Liver (tissue), 8 donors: ENCODE measurements at regions not wholly inside any gene's neighbourhood (a gene's known extent, or its start where the extent isn't known, plus 50 kb on each side); places are given as distances from the start of the nearest gene placed in this dataset.
A peak's percentile ranks its signal among the peaks of the same experiment; 100 is the strongest.

Experiments used
- DNase-seq: peaks from one replicate; pipeline ENCODE4 v3.0.0-alpha.2; 2017; ENCODE audit warnings: low spot score
- H3K27ac ChIP-seq, 2 donors: one replicate each; pipeline ENCODE4 v1.7.0; 2013; ENCODE audit warnings: inconsistent platforms in 2 of 2, low read length in 2 of 2, control low read depth in 1 of 2, low read depth in 1 of 2, mild to moderate bottlenecking in 1 of 2
- H3K27me3 ChIP-seq, 4 donors: one replicate each; pipeline versions ENCODE4 v1.6.1 to v1.7.0; 2013; ENCODE audit warnings: low read length in 3 of 4, inconsistent platforms in 1 of 4, mild to moderate bottlenecking in 1 of 4, moderate library complexity in 1 of 4; ENCODE audit not compliant: control insufficient read depth in 4 of 4, insufficient read depth in 4 of 4
- H3K36me3 ChIP-seq, 4 donors: one replicate each; pipeline versions ENCODE4 v1.6.1 to v1.7.0; 2013; ENCODE audit warnings: low read length in 3 of 4, mild to moderate bottlenecking in 3 of 4, low read depth in 1 of 4, moderate library complexity in 1 of 4; ENCODE audit not compliant: control insufficient read depth in 4 of 4, insufficient read depth in 3 of 4
- H3K4me1 ChIP-seq, 4 donors: one replicate each; pipeline versions ENCODE4 v1.6.1 to v1.7.0; 2013; ENCODE audit warnings: low read length in 3 of 4, mild to moderate bottlenecking in 3 of 4, moderate library complexity in 1 of 4; ENCODE audit not compliant: control insufficient read depth in 4 of 4, insufficient read depth in 4 of 4
- H3K4me3 ChIP-seq, 3 donors: one replicate each; pipeline versions ENCODE4 v1.6.1 to v1.7.0; 2013; ENCODE audit warnings: low read length in 3 of 3, control low read depth in 1 of 3, low read depth in 1 of 3, mild to moderate bottlenecking in 1 of 3
- H3K9ac ChIP-seq, 2 donors: one replicate each; pipeline ENCODE4 v1.7.0; 2013; ENCODE audit warnings: low read length in 2 of 2, mild to moderate bottlenecking in 2 of 2, moderate library complexity in 2 of 2, control low read depth in 1 of 2, low read depth in 1 of 2
- H3K9me3 ChIP-seq, 4 donors: one replicate each; pipeline versions ENCODE4 v1.6.1 to v1.7.0; 2013; ENCODE audit warnings: low read length in 3 of 4; ENCODE audit not compliant: control insufficient read depth in 4 of 4
- ATF3 ChIP-seq: IDR thresholded peaks from 2 replicates; pipeline ENCODE4 v1.6.1; 2016; ENCODE audit warnings: antibody characterized with exemption
- EGR1 ChIP-seq, 2 donors: IDR thresholded peaks; 2 replicates each; pipeline ENCODE4 v1.6.1; 2016 to 2018; ENCODE audit warnings: antibody characterized with exemption in 2 of 2, low read depth in 2 of 2
- FOXA1 ChIP-seq: IDR thresholded peaks from 2 replicates; pipeline ENCODE4 v1.6.1; 2016; ENCODE audit warnings: antibody characterized with exemption
- FOXA2 ChIP-seq: IDR thresholded peaks from 2 replicates; pipeline ENCODE4 v1.6.1; 2016; ENCODE audit warnings: antibody characterized with exemption
- GABPA ChIP-seq, 2 donors: IDR thresholded peaks in 1 of 2; conservative IDR thresholded peaks in 1 of 2; 2 replicates each; pipeline ENCODE4 v1.6.1; 2016; ENCODE audit warnings: antibody characterized with exemption in 2 of 2, mild to moderate bottlenecking in 1 of 2, moderate library complexity in 1 of 2
- HNF4A ChIP-seq, 2 donors: conservative IDR thresholded peaks; 2 replicates each; pipeline ENCODE4 v1.6.1; 2016; ENCODE audit warnings: antibody characterized with exemption in 2 of 2, mild to moderate bottlenecking in 2 of 2
- HNF4G ChIP-seq: IDR thresholded peaks from 2 replicates; pipeline ENCODE4 v1.6.1; 2016; ENCODE audit warnings: antibody characterized with exemption
- JUND ChIP-seq, 2 donors: IDR thresholded peaks; 2 replicates each; pipeline ENCODE4 v1.6.1; 2016; ENCODE audit warnings: antibody characterized with exemption in 2 of 2
- MAX ChIP-seq: IDR thresholded peaks from 2 replicates; pipeline ENCODE4 v1.6.1; 2016; ENCODE audit warnings: antibody characterized with exemption
- NR2F2 ChIP-seq: IDR thresholded peaks from 2 replicates; pipeline ENCODE4 v1.6.1; 2016; ENCODE audit warnings: antibody characterized with exemption
- RXRA ChIP-seq, 2 donors: IDR thresholded peaks; 2 replicates each; pipeline ENCODE4 v1.6.1; 2017 to 2018; ENCODE audit warnings: antibody characterized with exemption in 2 of 2, mild to moderate bottlenecking in 1 of 2
- SP1 ChIP-seq: IDR thresholded peaks from 2 replicates; pipeline ENCODE4 v1.6.1; 2018; ENCODE audit warnings: antibody characterized with exemption, mild to moderate bottlenecking
- TAF1 ChIP-seq: conservative IDR thresholded peaks from 2 replicates; pipeline ENCODE4 v1.6.1; 2016; ENCODE audit warnings: antibody characterized with exemption, mild to moderate bottlenecking
- YY1 ChIP-seq: IDR thresholded peaks from 2 replicates; pipeline ENCODE4 v1.6.1; 2016; ENCODE audit warnings: antibody characterized with exemption, mild to moderate bottlenecking
- ZBTB33 ChIP-seq: IDR thresholded peaks from 2 replicates; pipeline ENCODE4 v1.6.1; 2016; ENCODE audit warnings: antibody characterized with exemption
- WGBS: extraction: QIAGEN DNeasy Blood & Tissue Kit; methylation state at CpG from one replicate; pipeline ENCODE4 v1.1.7; 2013; 5-methylcytosine and 5-hydroxymethylcytosine counted together
- TF ChIP-seq, protein P1 (sequence below): IDR thresholded peaks from 2 replicates; pipeline ENCODE4 v1.6.1; 2016; ENCODE audit warnings: antibody characterized with exemption, mild to moderate bottlenecking
- TF ChIP-seq, protein P2 (sequence below): fragments of 150-350 bp; IDR thresholded peaks from 2 replicates; pipeline ENCODE4 v1.5.1; 2017; ENCODE audit warnings: improper control_type of control experiment, low read depth, low read length; ENCODE audit not compliant: missing input control
- donor health status: healthy.
- donor health status: healthy.
- donor health status: healthy.
- donor health status: healthy.
- donor health status: healthy.

DNA sequence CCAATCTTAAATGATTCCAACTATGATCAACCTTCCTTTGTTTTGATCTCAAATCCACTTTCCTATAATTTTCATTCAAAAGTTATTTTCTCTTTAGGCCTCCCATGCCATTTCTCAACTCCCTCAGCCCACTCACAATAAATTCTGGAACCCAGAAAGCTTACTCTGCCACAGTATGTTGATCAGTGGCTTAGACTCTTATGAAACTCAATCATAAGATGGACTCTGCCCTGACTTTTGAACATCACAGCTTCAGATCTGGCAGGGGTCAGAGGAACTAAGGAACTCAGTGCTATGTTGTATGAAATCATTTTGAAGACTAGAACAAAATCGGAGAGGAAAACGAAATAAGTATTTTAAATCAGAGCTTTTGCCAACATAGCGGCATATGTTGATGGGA lies 59.8 kb upstream of the LGALSL start (continued):
- TF ChIP-seq, protein P1, sequence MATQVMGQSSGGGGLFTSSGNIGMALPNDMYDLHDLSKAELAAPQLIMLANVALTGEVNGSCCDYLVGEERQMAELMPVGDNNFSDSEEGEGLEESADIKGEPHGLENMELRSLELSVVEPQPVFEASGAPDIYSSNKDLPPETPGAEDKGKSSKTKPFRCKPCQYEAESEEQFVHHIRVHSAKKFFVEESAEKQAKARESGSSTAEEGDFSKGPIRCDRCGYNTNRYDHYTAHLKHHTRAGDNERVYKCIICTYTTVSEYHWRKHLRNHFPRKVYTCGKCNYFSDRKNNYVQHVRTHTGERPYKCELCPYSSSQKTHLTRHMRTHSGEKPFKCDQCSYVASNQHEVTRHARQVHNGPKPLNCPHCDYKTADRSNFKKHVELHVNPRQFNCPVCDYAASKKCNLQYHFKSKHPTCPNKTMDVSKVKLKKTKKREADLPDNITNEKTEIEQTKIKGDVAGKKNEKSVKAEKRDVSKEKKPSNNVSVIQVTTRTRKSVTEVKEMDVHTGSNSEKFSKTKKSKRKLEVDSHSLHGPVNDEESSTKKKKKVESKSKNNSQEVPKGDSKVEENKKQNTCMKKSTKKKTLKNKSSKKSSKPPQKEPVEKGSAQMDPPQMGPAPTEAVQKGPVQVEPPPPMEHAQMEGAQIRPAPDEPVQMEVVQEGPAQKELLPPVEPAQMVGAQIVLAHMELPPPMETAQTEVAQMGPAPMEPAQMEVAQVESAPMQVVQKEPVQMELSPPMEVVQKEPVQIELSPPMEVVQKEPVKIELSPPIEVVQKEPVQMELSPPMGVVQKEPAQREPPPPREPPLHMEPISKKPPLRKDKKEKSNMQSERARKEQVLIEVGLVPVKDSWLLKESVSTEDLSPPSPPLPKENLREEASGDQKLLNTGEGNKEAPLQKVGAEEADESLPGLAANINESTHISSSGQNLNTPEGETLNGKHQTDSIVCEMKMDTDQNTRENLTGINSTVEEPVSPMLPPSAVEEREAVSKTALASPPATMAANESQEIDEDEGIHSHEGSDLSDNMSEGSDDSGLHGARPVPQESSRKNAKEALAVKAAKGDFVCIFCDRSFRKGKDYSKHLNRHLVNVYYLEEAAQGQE: no peak
- TF ChIP-seq MAX: peak; percentile 86
- TF ChIP-seq EGR1 (IDR thresholded peaks at IDR 0.05; ENCODE audit: low read depth in 2 of 2): peak in 1 of 2 donors; percentile 42
- TF ChIP-seq GABPA (IDR thresholded peaks at IDR 0.05 in 1 of 2, conservative IDR thresholded peaks at IDR 0.05 in 1 of 2): no peak
- peak; percentile 89 for TF ChIP-seq SP1
- peak; percentile 98 for TF ChIP-seq HNF4A (conservative IDR thresholded peaks at IDR 0.05)

DNA sequence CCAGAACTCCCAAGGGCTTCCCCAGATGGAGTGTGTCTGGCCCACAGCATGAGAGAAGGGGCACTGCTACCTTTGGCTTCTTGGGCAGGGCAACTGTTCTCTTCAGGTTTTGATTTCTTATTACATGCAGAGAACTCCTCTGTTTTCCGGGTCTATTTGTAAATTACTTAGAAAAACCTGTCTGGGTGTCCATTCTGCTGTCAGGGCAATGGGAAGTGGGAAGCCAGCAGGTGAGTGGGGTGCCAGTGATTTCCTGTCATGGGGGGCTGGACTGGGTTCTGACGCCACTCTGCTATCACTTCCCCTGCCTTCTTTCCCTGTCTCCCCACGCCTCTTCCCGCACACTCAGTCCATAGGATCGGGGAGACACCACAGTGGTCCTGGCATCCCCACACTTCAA lies 58.0 kb upstream of the LGALSL start:
- no peaks in the 10 kb centered on the region for H3K36me3 ChIP-seq
- H3K4me3 ChIP-seq: no peak overlapping the region
- H3K9ac ChIP-seq: no peak overlapping the region
- no peak overlapping the region for H3K27ac ChIP-seq
- no peak for DNase-seq
- no peaks in the 10 kb centered on the region for H3K27me3 ChIP-seq
- H3K9me3 ChIP-seq: no peaks in the 10 kb centered on the region
- H3K4me1 ChIP-seq: peaks cover 6 to 36% (median 29%) of the 10 kb centered on the region in 4 donors
- TF ChIP-seq HNF4A (conservative IDR thresholded peaks at IDR 0.05): no peak
- 95% methylated on average over 5 of the region's 5 CpGs for WGBS

GRCh38 chr2:64396551-64396950 lies 57.4 kb upstream of the LGALSL start:
- no peaks in the 10 kb centered on the region for H3K9me3 ChIP-seq
- no peaks in the 10 kb centered on the region for H3K36me3 ChIP-seq
- 96% methylated on average over 2 of the region's 2 CpGs for WGBS
- no peak for DNase-seq
- no peak overlapping the region for H3K27ac ChIP-seq
- peaks cover 6 to 31% (median 27%) of the 10 kb centered on the region in 4 donors for H3K4me1 ChIP-seq
- TF ChIP-seq FOXA1: no peak
- TF ChIP-seq TAF1: no peak
- no peak for TF ChIP-seq YY1
- TF ChIP-seq EGR1 (IDR thresholded peaks at IDR 0.05; ENCODE audit: low read depth in 2 of 2): no peak
- TF ChIP-seq, protein P2, sequence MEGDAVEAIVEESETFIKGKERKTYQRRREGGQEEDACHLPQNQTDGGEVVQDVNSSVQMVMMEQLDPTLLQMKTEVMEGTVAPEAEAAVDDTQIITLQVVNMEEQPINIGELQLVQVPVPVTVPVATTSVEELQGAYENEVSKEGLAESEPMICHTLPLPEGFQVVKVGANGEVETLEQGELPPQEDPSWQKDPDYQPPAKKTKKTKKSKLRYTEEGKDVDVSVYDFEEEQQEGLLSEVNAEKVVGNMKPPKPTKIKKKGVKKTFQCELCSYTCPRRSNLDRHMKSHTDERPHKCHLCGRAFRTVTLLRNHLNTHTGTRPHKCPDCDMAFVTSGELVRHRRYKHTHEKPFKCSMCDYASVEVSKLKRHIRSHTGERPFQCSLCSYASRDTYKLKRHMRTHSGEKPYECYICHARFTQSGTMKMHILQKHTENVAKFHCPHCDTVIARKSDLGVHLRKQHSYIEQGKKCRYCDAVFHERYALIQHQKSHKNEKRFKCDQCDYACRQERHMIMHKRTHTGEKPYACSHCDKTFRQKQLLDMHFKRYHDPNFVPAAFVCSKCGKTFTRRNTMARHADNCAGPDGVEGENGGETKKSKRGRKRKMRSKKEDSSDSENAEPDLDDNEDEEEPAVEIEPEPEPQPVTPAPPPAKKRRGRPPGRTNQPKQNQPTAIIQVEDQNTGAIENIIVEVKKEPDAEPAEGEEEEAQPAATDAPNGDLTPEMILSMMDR: no peak
- TF ChIP-seq RXRA (IDR thresholded peaks at IDR 0.05): no peak
- no peak for TF ChIP-seq ATF3
- TF ChIP-seq JUND (IDR thresholded peaks at IDR 0.05): no peak
- TF ChIP-seq ZBTB33: no peak
- no peak for TF ChIP-seq FOXA2
- no peak for TF ChIP-seq NR2F2
- no peak for TF ChIP-seq SP1
- TF ChIP-seq HNF4G: no peak
- no peak for TF ChIP-seq GABPA (IDR thresholded peaks at IDR 0.05 in 1 of 2, conservative IDR thresholded peaks at IDR 0.05 in 1 of 2)
- H3K4me3 ChIP-seq: no peak overlapping the region
- no peak overlapping the region for H3K9ac ChIP-seq
- H3K27me3 ChIP-seq: no peaks in the 10 kb centered on the region
